ENCODE measurements at regions not wholly inside any gene's neighbourhood (a gene's known extent, or its start where the extent isn't known, plus 50 kb on each side); places are given as distances from the start of the nearest gene placed in this dataset.

GRCh38 chr1:94651076-94651475 lies 109.5 kb upstream of the F3 start:
- Histone ChIP-seq H3K23ac (ENCODE audit: low read depth, low read length, poor library complexity) (no peak overlapping the region), H2AK5ac (ENCODE audit: low read depth, low read length) (no peak overlapping the region), H3K27ac (replicated peaks; ENCODE audit: low read length) (no peak overlapping the region), H3K4me2 (ENCODE audit: insufficient read depth, low read length, poor library complexity, severe bottlenecking) (no peak overlapping the region), H4K8ac (ENCODE audit: low read depth, low read length) (no peak overlapping the region), H3K79me1 (ENCODE audit: low read depth, low read length) (no peaks in the 10 kb centered on the region), H3K9me3 (replicated peaks in 1 of 2; ENCODE audit: control insufficient read depth in 2 of 2, insufficient read depth in 1 of 2, low read depth in 1 of 2, low read length in 2 of 2) (peaks cover 3 to 4% of the 10 kb centered on the region in 2 donors), H3K18ac (ENCODE audit: low read length) (no peak overlapping the region), H2BK12ac (ENCODE audit: low read length) (no peak overlapping the region), H3K9ac (ENCODE audit: low read depth, low read length, poor library complexity) (no peak overlapping the region), H3K14ac (ENCODE audit: low read length) (no peak overlapping the region), H3K4me3 (ENCODE audit: low read length in 2 of 2) (no peak overlapping the region), H3K4me1 (ENCODE audit: control insufficient read depth in 2 of 2, insufficient read depth in 1 of 2, low read depth in 1 of 2, low read length in 2 of 2) (peaks cover 0 to 5% of the 10 kb centered on the region in 2 donors), H2BK5ac (ENCODE audit: low read length) (no peak overlapping the region), H2BK15ac (ENCODE audit: low read length) (no peak overlapping the region), H2AFZ (ENCODE audit: low read length) (no peak overlapping the region), H2BK120ac (ENCODE audit: low read depth, low read length) (no peak overlapping the region), H3K27me3 (ENCODE audit: control insufficient read depth in 3 of 3, insufficient read depth in 3 of 3, low read depth in 1 of 3, low read length in 3 of 3) (no peaks in the 10 kb centered on the region), H3K36me3 (replicated peaks in 1 of 2; ENCODE audit: control insufficient read depth in 2 of 2, insufficient read depth in 2 of 2, low read length in 2 of 2) (no peaks in the 10 kb centered on the region), H4K91ac (ENCODE audit: low read depth, low read length, poor library complexity) (no peak overlapping the region), H3K4ac (ENCODE audit: low read length) (no peak overlapping the region)
- DNase-seq (ENCODE audit: low spot score): no peak
- no CpG with 5 or more reads among the region's 2 CpGs for WGBS, 2 donors (ENCODE audit: extremely low coverage in 2 of 2, insufficient read length in 2 of 2, insufficient replicate concordance in 1 of 2)

GRCh38 chr1:94650301-94650700 lies 108.7 kb upstream of the F3 start:
- no peak overlapping the region for H3K4me3 ChIP-seq (ENCODE audit: low read length in 2 of 2)
- peaks cover 0 to 5% of the 10 kb centered on the region in 2 donors for H3K4me1 ChIP-seq (ENCODE audit: control insufficient read depth in 2 of 2, insufficient read depth in 1 of 2, low read depth in 1 of 2, low read length in 2 of 2)
- no peak overlapping the region for H2AFZ ChIP-seq (ENCODE audit: low read length)
- H3K23ac ChIP-seq (ENCODE audit: low read depth, low read length, poor library complexity): no peak overlapping the region
- H2AK5ac ChIP-seq (ENCODE audit: low read depth, low read length): no peak overlapping the region
- H3K79me1 ChIP-seq (ENCODE audit: low read depth, low read length): no peaks in the 10 kb centered on the region
- H3K36me3 ChIP-seq (replicated peaks in 1 of 2; ENCODE audit: control insufficient read depth in 2 of 2, insufficient read depth in 2 of 2, low read length in 2 of 2): no peaks in the 10 kb centered on the region
- no peak overlapping the region for H4K91ac ChIP-seq (ENCODE audit: low read depth, low read length, poor library complexity)
- H4K8ac ChIP-seq (ENCODE audit: low read depth, low read length): no peak overlapping the region
- no peak overlapping the region for H3K9ac ChIP-seq (ENCODE audit: low read depth, low read length, poor library complexity)
- H3K18ac ChIP-seq (ENCODE audit: low read length): no peak overlapping the region
- no peak overlapping the region for H2BK5ac ChIP-seq (ENCODE audit: low read length)
- no peak overlapping the region for H3K14ac ChIP-seq (ENCODE audit: low read length)
- WGBS, 2 donors (ENCODE audit: extremely low coverage in 2 of 2, insufficient read length in 2 of 2, insufficient replicate concordance in 1 of 2): no CpG with 5 or more reads among the region's 2 CpGs
- no peak overlapping the region for H2BK15ac ChIP-seq (ENCODE audit: low read length)
- H3K4ac ChIP-seq (ENCODE audit: low read length): no peak overlapping the region
- H2BK12ac ChIP-seq (ENCODE audit: low read length): no peak overlapping the region
- peaks cover 3 to 4% of the 10 kb centered on the region in 2 donors for H3K9me3 ChIP-seq (replicated peaks in 1 of 2; ENCODE audit: control insufficient read depth in 2 of 2, insufficient read depth in 1 of 2, low read depth in 1 of 2, low read length in 2 of 2)
- no peaks in the 10 kb centered on the region for H3K27me3 ChIP-seq (ENCODE audit: control insufficient read depth in 3 of 3, insufficient read depth in 3 of 3, low read depth in 1 of 3, low read length in 3 of 3)
- no peak overlapping the region for H2BK120ac ChIP-seq (ENCODE audit: low read depth, low read length)
- H3K27ac ChIP-seq (replicated peaks; ENCODE audit: low read length): no peak overlapping the region
- no peak overlapping the region for H3K4me2 ChIP-seq (ENCODE audit: insufficient read depth, low read length, poor library complexity, severe bottlenecking)
- no peak for DNase-seq (ENCODE audit: low spot score)

- Histone ChIP-seq H4K8ac (ENCODE audit: low read depth, low read length) (peak overlapping the region; percentile 89), H3K4me1 (ENCODE audit: control insufficient read depth in 2 of 2, insufficient read depth in 1 of 2, low read depth in 1 of 2, low read length in 2 of 2) (peaks cover 2 to 5% of the 10 kb centered on the region in 2 donors), H3K4me3 (ENCODE audit: low read length in 2 of 2) (no peak overlapping the region), H2BK15ac (ENCODE audit: low read length) (no peak overlapping the region), H3K4ac (ENCODE audit: low read length) (no peak overlapping the region), H3K9ac (ENCODE audit: low read depth, low read length, poor library complexity) (no peak overlapping the region), H2BK12ac (ENCODE audit: low read length) (no peak overlapping the region), H3K27ac (replicated peaks; ENCODE audit: low read length) (no peak overlapping the region), H3K18ac (ENCODE audit: low read length) (peak overlapping the region; percentile 52), H3K14ac (ENCODE audit: low read length) (no peak overlapping the region), H3K27me3 (ENCODE audit: control insufficient read depth in 3 of 3, insufficient read depth in 3 of 3, low read depth in 1 of 3, low read length in 3 of 3) (no peaks in the 10 kb centered on the region), H2BK120ac (ENCODE audit: low read depth, low read length) (no peak overlapping the region), H2AFZ (ENCODE audit: low read length) (no peak overlapping the region), H4K91ac (ENCODE audit: low read depth, low read length, poor library complexity) (no peak overlapping the region), H3K36me3 (replicated peaks in 1 of 2; ENCODE audit: control insufficient read depth in 2 of 2, insufficient read depth in 2 of 2, low read length in 2 of 2) (no peaks in the 10 kb centered on the region), H3K9me3 (replicated peaks in 1 of 2; ENCODE audit: control insufficient read depth in 2 of 2, insufficient read depth in 1 of 2, low read depth in 1 of 2, low read length in 2 of 2) (peaks cover 3% of the 10 kb centered on the region in 2 donors), H3K79me1 (ENCODE audit: low read depth, low read length) (no peaks in the 10 kb centered on the region), H2BK5ac (ENCODE audit: low read length) (no peak overlapping the region), H3K23ac (ENCODE audit: low read depth, low read length, poor library complexity) (no peak overlapping the region), H2AK5ac (ENCODE audit: low read depth, low read length) (no peak overlapping the region), H3K4me2 (ENCODE audit: insufficient read depth, low read length, poor library complexity, severe bottlenecking) (no peak overlapping the region)
- DNase-seq (ENCODE audit: low spot score): no peak
- WGBS, 2 donors (ENCODE audit: extremely low coverage in 2 of 2, insufficient read length in 2 of 2, insufficient replicate concordance in 1 of 2): no CpG with 5 or more reads among the region's 14 CpGs
Observed at GRCh38 chr1:94648225-94649007, 106.9 kb upstream of the F3 start.

- Histone ChIP-seq H3K18ac (ENCODE audit: low read length) (no peak overlapping the region), H3K36me3 (replicated peaks in 1 of 2; ENCODE audit: control insufficient read depth in 2 of 2, insufficient read depth in 2 of 2, low read length in 2 of 2) (no peaks in the 10 kb centered on the region), H3K4me3 (ENCODE audit: low read length in 2 of 2) (no peak overlapping the region), H3K4ac (ENCODE audit: low read length) (no peak overlapping the region), H2BK15ac (ENCODE audit: low read length) (no peak overlapping the region), H3K23ac (ENCODE audit: low read depth, low read length, poor library complexity) (no peak overlapping the region), H3K4me1 (ENCODE audit: control insufficient read depth in 2 of 2, insufficient read depth in 1 of 2, low read depth in 1 of 2, low read length in 2 of 2) (peaks cover 2 to 6% of the 10 kb centered on the region in 2 donors), H3K79me1 (ENCODE audit: low read depth, low read length) (no peaks in the 10 kb centered on the region), H2AFZ (ENCODE audit: low read length) (no peak overlapping the region), H4K8ac (ENCODE audit: low read depth, low read length) (no peak overlapping the region), H2BK120ac (ENCODE audit: low read depth, low read length) (no peak overlapping the region), H2BK12ac (ENCODE audit: low read length) (no peak overlapping the region), H3K14ac (ENCODE audit: low read length) (no peak overlapping the region), H3K27ac (replicated peaks; ENCODE audit: low read length) (no peak overlapping the region), H3K9me3 (replicated peaks in 1 of 2; ENCODE audit: control insufficient read depth in 2 of 2, insufficient read depth in 1 of 2, low read depth in 1 of 2, low read length in 2 of 2) (peaks cover 1 to 3% of the 10 kb centered on the region in 2 donors), H4K91ac (ENCODE audit: low read depth, low read length, poor library complexity) (no peak overlapping the region), H3K4me2 (ENCODE audit: insufficient read depth, low read length, poor library complexity, severe bottlenecking) (no peak overlapping the region), H2BK5ac (ENCODE audit: low read length) (no peak overlapping the region), H3K9ac (ENCODE audit: low read depth, low read length, poor library complexity) (no peak overlapping the region), H2AK5ac (ENCODE audit: low read depth, low read length) (no peak overlapping the region), H3K27me3 (ENCODE audit: control insufficient read depth in 3 of 3, insufficient read depth in 3 of 3, low read depth in 1 of 3, low read length in 3 of 3) (no peaks in the 10 kb centered on the region)
- no CpG with 5 or more reads among the region's 6 CpGs for WGBS, 2 donors (ENCODE audit: extremely low coverage in 2 of 2, insufficient read length in 2 of 2, insufficient replicate concordance in 1 of 2)
- no peak for DNase-seq (ENCODE audit: low spot score)
Observed at GRCh38 chr1:94646786-94647555, 105.4 kb upstream of the F3 start.

Measured in neuronal stem cell (in vitro differentiated cells).